SK-N-SH (cell line): ENCODE measurements at regions not wholly inside any gene's neighbourhood (a gene's known extent, or its start where the extent isn't known, plus 50 kb on each side); places are given as distances from the start of the nearest gene placed in this dataset.
A peak's percentile ranks its signal among the peaks of the same experiment; 100 is the strongest.

Experiments used
- CTCF ChIA-PET: fragments of 300-600, 350-600 bp; formaldehyde crosslinking; extraction: SDS; loops from one replicate; lab custom pipeline; 2021; lab: Yijun Ruan, JAX
- POLR2A ChIA-PET: fragments of 350-600 bp; sonication (Branson Sonifier 250); formaldehyde crosslinking; extraction: SDS; loops from one replicate; lab custom pipeline; 2020; ENCODE audit warnings: antibody characterized with exemption, inconsistent platforms; lab: Yijun Ruan, JAX
- DNase-seq: peaks from one replicate; pipeline ENCODE4 v3.0.0; 2012
- H2AFZ ChIP-seq: fragments of 200-600 bp; sonication (generic); 2 replicates; pipeline ENCODE4 v1.8.1; 2016; ENCODE audit warnings: antibody characterized with exemption, mild to moderate bottlenecking, low read depth
- H3F3A ChIP-seq: fragments of 200-600 bp; sonication (generic); replicated peaks from 2 replicates; pipeline ENCODE3; 2016; ENCODE audit warnings: antibody characterized with exemption, mild to moderate bottlenecking; ENCODE audit not compliant: insufficient read depth
- H3K27ac ChIP-seq, 2 experiments: fragments of 200-500 bp in 1 of 2; fragments of 200-600 bp in 1 of 2; sonication (Bioruptor generic) in 1 of 2; sonication (generic), shearing (Covaris generic) in 1 of 2; 2 replicates each; pipeline versions ENCODE4 v1.5.1 to v1.6.1; 2014 to 2016; ENCODE audit warnings: low read depth in 2 of 2, inconsistent platforms in 1 of 2, low read length in 1 of 2, mild to moderate bottlenecking in 1 of 2, mixed read lengths in 1 of 2
- H3K27me3 ChIP-seq: fragments of 200-600 bp; sonication (generic), shearing (Covaris generic); 2 replicates; pipeline ENCODE4 v1.6.1; 2016; ENCODE audit warnings: mixed run types; ENCODE audit not compliant: insufficient read depth
- H3K36me3 ChIP-seq, 2 experiments: fragments of 200-500 bp in 1 of 2; fragments of 200-600 bp in 1 of 2; sonication (Bioruptor generic) in 1 of 2; sonication (generic) in 1 of 2; replicated peaks in 1 of 2; 2 replicates each; pipeline versions ENCODE3 to v1.5.1; 2014 to 2016; ENCODE audit warnings: low read length in 1 of 2, mild to moderate bottlenecking in 1 of 2; ENCODE audit not compliant: insufficient read depth in 2 of 2, control insufficient read depth in 1 of 2
- H3K4me1 ChIP-seq, 2 experiments: fragments of 200-500 bp in 1 of 2; fragments of 200-600 bp in 1 of 2; sonication (Bioruptor generic) in 1 of 2; sonication (generic), shearing (Covaris generic) in 1 of 2; 2 replicates each; pipeline versions ENCODE4 v1.5.1 to v1.6.1; 2014 to 2016; ENCODE audit warnings: low read depth in 1 of 2, low read length in 1 of 2, mixed run types in 1 of 2; ENCODE audit not compliant: insufficient read depth in 2 of 2, control insufficient read depth in 1 of 2
- H3K4me2 ChIP-seq: fragments of 200-600 bp; sonication (generic), shearing (Covaris generic); 2 replicates; pipeline ENCODE4 v1.6.1; 2017; ENCODE audit warnings: mixed run types
- H3K4me3 ChIP-seq, 2 experiments: fragments of 200-500 bp in 1 of 2; fragments of 200-600 bp in 1 of 2; sonication (Bioruptor generic) in 1 of 2; sonication (generic), shearing (Covaris generic) in 1 of 2; 2 replicates each; pipeline versions ENCODE4 v1.5.1 to v1.8.1; 2014 to 2016; ENCODE audit warnings: low read depth in 2 of 2, inconsistent platforms in 1 of 2, low read length in 1 of 2, mild to moderate bottlenecking in 1 of 2, mixed read lengths in 1 of 2, moderate library complexity in 1 of 2
- H3K79me2 ChIP-seq: fragments of 200-600 bp; sonication (generic); 2 replicates; pipeline ENCODE4 v1.8.1; 2017; ENCODE audit warnings: mild to moderate bottlenecking; ENCODE audit not compliant: insufficient read depth
- H3K9ac ChIP-seq: fragments of 200-600 bp; sonication (generic); 2 replicates; pipeline ENCODE4 v1.6.1; 2017; ENCODE audit warnings: mixed run types
- H3K9me2 ChIP-seq: fragments of 200-600 bp; sonication (generic); 2 replicates; pipeline ENCODE4 v1.6.1; 2017; ENCODE audit warnings: mixed run types
- H3K9me3 ChIP-seq: fragments of 200-600 bp; sonication (generic); 2 replicates; pipeline ENCODE4 v1.6.1; 2017; ENCODE audit warnings: mixed run types, mild to moderate bottlenecking, moderate library complexity
- H4K20me1 ChIP-seq: fragments of 200-600 bp; sonication (generic); 2 replicates; pipeline ENCODE4 v1.6.1; 2017; ENCODE audit warnings: mild to moderate bottlenecking, mixed run types; ENCODE audit not compliant: insufficient read depth
- EP300 ChIP-seq, 2 experiments: IDR thresholded peaks; 2 replicates each; pipeline versions ENCODE4 v1.4.0 to v1.6.1; 2012; ENCODE audit warnings: borderline replicate concordance in 1 of 2, low read depth in 1 of 2, low read length in 1 of 2
- EZH2phosphoT487 ChIP-seq: fragments of 200-600 bp; sonication (generic); IDR thresholded peaks from 2 replicates; pipeline ENCODE4 v1.6.1; 2017; ENCODE audit warnings: low read depth, mixed run types, mild to moderate bottlenecking, antibody characterized with exemption, moderate library complexity, borderline replicate concordance
- FOSL2 ChIP-seq: IDR thresholded peaks from 2 replicates; pipeline ENCODE4 v1.4.0; 2012; ENCODE audit warnings: low read depth, mild to moderate bottlenecking, moderate library complexity, borderline replicate concordance
- FOXJ3 ChIP-seq: sonication (generic); formaldehyde crosslinking; IDR thresholded peaks from 2 replicates; pipeline ENCODE4 v1.5.1; 2020; ENCODE audit warnings: mild to moderate bottlenecking, missing genetic modification reagents
- GATA2 ChIP-seq: sonication (generic); formaldehyde crosslinking; IDR thresholded peaks from 2 replicates; pipeline ENCODE4 v1.5.0; 2020; ENCODE audit warnings: mild to moderate bottlenecking, missing genetic modification reagents
- JUND ChIP-seq: IDR thresholded peaks from 2 replicates; pipeline ENCODE4 v1.4.0; 2012
- MAX ChIP-seq: IDR thresholded peaks from 2 replicates; pipeline ENCODE4 v1.4.0; 2012; ENCODE audit warnings: low read depth
- MEF2A ChIP-seq: IDR thresholded peaks from 2 replicates; pipeline ENCODE4 v1.4.0; 2012; ENCODE audit warnings: low read depth, borderline replicate concordance
- REST ChIP-seq: IDR thresholded peaks from 2 replicates; pipeline ENCODE4 v1.6.1; 2012; ENCODE audit warnings: mild to moderate bottlenecking, low read depth, low read length, moderate library complexity
- RFX5 ChIP-seq: IDR thresholded peaks from 2 replicates; pipeline ENCODE4 v1.6.1; 2012; ENCODE audit warnings: mild to moderate bottlenecking, improper control_type of control experiment, low read length
- TEAD4 ChIP-seq: IDR thresholded peaks from 2 replicates; pipeline ENCODE4 v1.4.0; 2012; ENCODE audit warnings: mild to moderate bottlenecking, borderline replicate concordance; ENCODE audit not compliant: insufficient read depth
- USF2 ChIP-seq: fragments of 150-350 bp; IDR thresholded peaks from 2 replicates; pipeline ENCODE4 v1.6.1; 2017; ENCODE audit warnings: antibody characterized with exemption, low read length, low read depth, borderline replicate concordance
- WGBS: methylation state at CpG from one replicate; pipeline ENCODE4 v1.1.6; 2017; ENCODE audit warnings: low lambda C conversion rate; 5-methylcytosine and 5-hydroxymethylcytosine counted together

- 35% methylated on average over 4 of the region's 4 CpGs for WGBS
- Histone ChIP-seq H3K9ac (no peak overlapping the region), H3K9me3 (no peaks in the 10 kb centered on the region), H3K9me2 (no peaks in the 10 kb centered on the region), H3K4me1 (peaks cover 0 to 9% of the 10 kb centered on the region in 2 experiments; a peak in 1 of 4 replicates), H3K27me3 (no peaks in the 10 kb centered on the region), H3K79me2 (no peaks in the 10 kb centered on the region), H4K20me1 (no peaks in the 10 kb centered on the region), H2AFZ (no peak overlapping the region), H3K36me3 (no peaks in the 10 kb centered on the region)
- CTCF ChIA-PET = interaction anchor here (0.9 to 1.3 kb wide), 2 partner anchors 15 to 46 kb away, joined by 3 to 4 read pairs; no protein-coding TSS in a partner anchor
- peak in 1 of 2 experiments; percentile 69; a peak in 2 of 4 replicates for TF ChIP-seq EP300 (IDR thresholded peaks at IDR 0.05; ENCODE audit: borderline replicate concordance in 1 of 2, low read depth in 1 of 2, low read length in 1 of 2)
- no peak for TF ChIP-seq REST
- TF ChIP-seq GATA2 = peak; percentile 52
- peak; percentile 59 for TF ChIP-seq FOXJ3 (CRISPR knock-in tag)
- TF ChIP-seq, all 33 proteins: peak for 3
- no peak overlapping the region for H3K4me2 ChIP-seq
- peak; percentile 47 for DNase-seq
- H3K4me3 ChIP-seq = no peak overlapping the region
- H3K27ac ChIP-seq = peak overlapping the region in 1 of 2 experiments; percentile 95; a peak in 2 of 4 replicates
- no peaks in the 10 kb centered on the region for H3F3A ChIP-seq
- POLR2A ChIA-PET = no interaction called here
Observed at GRCh38 chr5:5542654-5543053, 120.2 kb downstream of the ICE1 start.

- no peak overlapping the region for H3K9ac ChIP-seq
- no peaks in the 10 kb centered on the region for H4K20me1 ChIP-seq
- no peaks in the 10 kb centered on the region for H3K9me3 ChIP-seq
- no peak overlapping the region for H3K4me2 ChIP-seq
- H2AFZ ChIP-seq = no peak overlapping the region
- no peaks in the 10 kb centered on the region for H3F3A ChIP-seq
- H3K79me2 ChIP-seq = no peaks in the 10 kb centered on the region
- DNase-seq = no peak
- peaks cover 0 to 17% of the 10 kb centered on the region in 2 experiments; a peak in 1 of 4 replicates for H3K4me1 ChIP-seq
- H3K9me2 ChIP-seq = no peaks in the 10 kb centered on the region
- no peaks in the 10 kb centered on the region for H3K36me3 ChIP-seq
- no peak overlapping the region; a peak in 1 of 4 replicates for H3K27ac ChIP-seq
- WGBS = 16% methylated on average over 4 of the region's 4 CpGs
- POLR2A ChIA-PET = no interaction called here
- no peaks in the 10 kb centered on the region for H3K27me3 ChIP-seq
- TF ChIP-seq MAX (no peak), TEAD4 (no peak), FOXJ3 (CRISPR knock-in tag) (no peak), EZH2phosphoT487 (no peak), FOSL2 (no peak), MEF2A (no peak), JUND (no peak), USF2 (no peak), RFX5 (no peak)
- CTCF ChIA-PET = interaction anchor here (0.6 to 1.7 kb wide), 2 partner anchors 43 to 471 kb away, joined by 4 to 5 read pairs; no protein-coding TSS in a partner anchor
- no peak overlapping the region for H3K4me3 ChIP-seq
Observed at GRCh38 chr5:5540065-5540464, 117.6 kb downstream of the ICE1 start.
